ENCODE measurements at regions not wholly inside any gene's neighbourhood (a gene's known extent, or its start where the extent isn't known, plus 50 kb on each side); places are given as distances from the start of the nearest gene placed in this dataset.
"Not testable (repeated sequence)": the region's sequence is repeated elsewhere in the genome, so short reads cannot be mapped to it uniquely, and the experiment has no call there.

DNA sequence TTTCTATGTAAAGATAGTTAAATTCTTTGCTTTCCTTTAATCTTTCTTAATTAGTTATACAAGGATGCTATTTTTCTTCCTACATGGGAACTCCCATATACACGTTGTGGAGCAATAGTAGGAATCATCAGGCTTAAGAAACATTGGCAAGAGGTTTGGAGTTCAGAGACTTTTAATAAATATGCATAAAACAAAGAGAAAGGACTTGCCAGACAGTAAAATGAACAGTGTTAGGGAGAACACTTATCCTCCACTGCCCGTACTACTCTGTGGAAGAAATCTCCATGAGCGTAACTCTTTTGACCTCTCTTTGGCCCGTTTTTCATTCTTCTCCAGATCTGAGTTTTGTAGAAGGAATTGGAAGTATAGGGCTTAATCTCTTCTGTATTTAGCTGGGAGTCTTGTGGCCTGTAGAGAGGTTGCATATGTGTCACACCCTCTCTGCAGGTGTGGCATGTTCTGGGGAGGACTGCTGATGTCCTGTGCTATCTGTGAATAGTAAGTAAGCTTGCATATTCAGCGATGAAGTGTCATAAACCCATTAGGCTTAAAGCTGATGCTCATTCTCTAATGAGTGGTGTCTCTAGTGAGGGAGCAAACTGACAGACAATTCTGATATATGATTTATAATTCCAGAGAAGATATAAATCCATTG is 455.4 kb upstream of the FAR2 start:
- DNase-seq = no peak

GRCh38 chr12:28698553-28698952 is 450.5 kb upstream of the FAR2 start:
- no peak for DNase-seq

- no peak for DNase-seq
Measured at GRCh38 chr12:28699029-28699428, 450.0 kb upstream of the FAR2 start.

- DNase-seq = no peak
Measured at GRCh38 chr12:28700161-28700560, 448.9 kb upstream of the FAR2 start.

DNA sequence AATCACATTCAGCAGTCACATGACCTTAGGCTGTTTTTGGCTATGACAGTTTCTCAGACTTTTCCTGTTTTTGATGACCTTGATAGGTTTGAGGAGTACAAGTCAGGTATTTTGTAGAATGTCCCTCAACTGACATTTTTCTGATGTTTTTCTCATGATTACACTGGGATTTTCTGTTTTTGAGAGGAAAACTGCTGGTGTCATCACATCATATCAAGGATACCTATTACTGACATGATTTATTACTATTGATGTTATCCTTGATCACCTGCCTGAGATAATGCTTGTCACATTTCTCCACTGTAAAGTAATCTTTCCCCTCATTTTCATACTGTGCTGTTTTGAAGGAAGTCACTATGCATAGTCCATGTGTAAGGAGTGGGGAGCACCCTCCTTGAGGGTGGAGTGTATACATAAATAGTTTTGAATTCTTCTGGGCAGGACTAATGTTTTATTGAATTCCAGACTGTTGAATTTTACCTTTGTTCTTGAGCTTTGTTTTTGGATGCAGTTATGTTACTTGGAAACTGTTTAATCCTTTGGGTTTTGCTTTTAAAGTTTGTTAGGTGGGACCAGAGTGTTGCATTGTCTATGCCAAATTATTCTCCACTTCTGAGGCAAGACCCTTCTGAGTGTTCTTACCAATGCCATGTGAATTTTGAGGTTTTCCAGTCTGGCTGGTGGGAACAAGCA is 444.5 kb upstream of the FAR2 start:
- no peak for DNase-seq

- DNase-seq = no peak
Measured at GRCh38 chr12:28708918-28709371, 440.1 kb upstream of the FAR2 start.

- no peak for DNase-seq
Measured at GRCh38 chr12:28709986-28710685, 438.9 kb upstream of the FAR2 start.

GRCh38 chr12:28710882-28711281 is 438.2 kb upstream of the FAR2 start:
- DNase-seq = no peak

DNA sequence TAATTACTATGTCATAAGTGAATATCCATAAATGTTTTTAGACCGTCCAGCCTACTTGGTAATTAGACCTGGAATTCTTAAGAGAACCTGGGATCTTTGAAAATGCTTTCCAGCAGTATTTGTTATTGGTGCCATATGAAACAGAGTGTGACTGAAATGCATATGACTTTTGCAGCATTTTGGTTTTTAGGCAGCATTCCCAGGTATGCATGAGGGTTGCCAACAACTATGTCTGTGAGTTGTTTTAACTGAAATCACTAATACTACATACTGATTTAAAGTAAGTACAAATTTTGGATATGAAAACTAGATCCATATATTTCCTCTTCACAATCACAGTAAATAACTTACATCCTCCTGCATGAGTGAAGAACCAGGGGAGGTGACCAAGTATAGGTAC is 437.7 kb upstream of the FAR2 start:
- DNase-seq = no peak

DNA sequence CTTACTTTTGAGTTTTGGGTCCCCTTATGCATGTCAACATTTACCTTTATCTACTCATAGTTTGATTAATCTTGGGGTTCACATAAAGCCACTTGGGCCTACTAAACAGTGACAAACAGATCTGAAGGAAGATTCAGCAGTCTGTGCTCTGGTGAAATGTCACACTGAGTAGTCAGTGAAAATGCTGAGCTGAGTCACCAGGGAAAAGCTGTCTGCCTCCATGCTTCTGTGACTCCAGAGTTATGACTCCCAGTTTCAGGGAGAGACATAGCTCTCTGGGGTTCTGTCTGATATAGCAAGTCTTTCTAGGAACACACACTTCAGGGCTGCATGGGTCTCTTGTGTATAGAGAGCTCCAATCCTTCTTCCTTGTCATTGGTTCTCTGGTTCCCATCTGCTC is 406.3 kb upstream of the FAR2 start:
- DNase-seq = no peak

GRCh38 chr12:28746734-28747325 is 402.2 kb upstream of the FAR2 start:
- DNase-seq = no peak

DNA sequence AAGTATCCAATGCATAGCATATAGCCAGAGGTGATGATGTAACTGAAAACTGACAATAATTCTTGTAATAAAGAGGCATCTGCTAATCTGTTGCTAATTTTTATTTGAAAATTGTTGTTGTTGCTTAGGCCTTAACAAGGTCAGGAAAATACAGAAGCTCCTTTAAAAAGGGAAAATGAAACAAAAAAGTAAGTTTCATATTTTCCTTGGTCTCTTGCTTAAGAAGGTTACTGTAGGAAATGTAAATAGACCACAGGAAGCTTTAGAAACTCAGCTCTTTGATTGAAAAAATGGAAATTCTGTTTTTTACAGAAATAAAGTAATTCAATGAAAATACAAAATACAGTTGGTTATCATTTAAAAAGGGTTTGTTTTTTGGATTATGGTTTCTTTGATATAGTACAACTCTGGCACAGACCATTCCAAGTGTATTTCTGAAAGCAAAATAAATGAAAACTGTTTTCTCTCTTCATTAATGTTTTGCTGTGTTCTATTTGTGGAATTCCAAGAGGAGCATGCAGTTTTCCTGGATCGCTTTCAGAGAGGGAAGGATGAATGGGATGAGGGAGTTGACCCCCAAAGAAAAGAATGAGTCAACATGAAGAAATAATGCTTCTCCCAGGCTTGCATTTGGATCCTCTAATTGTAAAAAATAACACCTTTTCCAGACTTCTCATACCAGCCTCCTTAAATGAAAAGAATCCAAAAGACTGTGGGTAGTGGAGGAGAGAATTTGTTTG is 398.0 kb upstream of the FAR2 start:
- DNase-seq = no peak

DNA sequence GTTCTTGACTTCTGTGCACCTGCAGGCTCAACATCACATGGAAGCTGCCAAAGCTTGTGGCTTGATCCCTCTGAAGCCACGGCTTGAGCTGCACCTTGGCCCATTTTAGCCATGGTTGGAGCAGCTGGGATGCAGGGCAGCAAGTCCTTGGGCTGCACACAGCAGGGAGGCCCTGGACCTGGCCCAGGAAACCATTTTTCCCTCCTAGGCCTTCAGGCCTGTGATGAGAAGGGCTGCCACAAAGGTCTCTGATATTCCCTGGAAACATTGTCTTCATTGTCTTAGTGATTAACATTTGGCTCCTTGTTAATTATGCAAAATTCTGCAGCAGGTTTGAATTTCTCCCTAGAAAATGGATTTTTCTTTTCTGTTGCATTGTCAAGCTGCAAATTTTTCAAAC is 394.1 kb upstream of the FAR2 start:
- no peak for DNase-seq

DNA sequence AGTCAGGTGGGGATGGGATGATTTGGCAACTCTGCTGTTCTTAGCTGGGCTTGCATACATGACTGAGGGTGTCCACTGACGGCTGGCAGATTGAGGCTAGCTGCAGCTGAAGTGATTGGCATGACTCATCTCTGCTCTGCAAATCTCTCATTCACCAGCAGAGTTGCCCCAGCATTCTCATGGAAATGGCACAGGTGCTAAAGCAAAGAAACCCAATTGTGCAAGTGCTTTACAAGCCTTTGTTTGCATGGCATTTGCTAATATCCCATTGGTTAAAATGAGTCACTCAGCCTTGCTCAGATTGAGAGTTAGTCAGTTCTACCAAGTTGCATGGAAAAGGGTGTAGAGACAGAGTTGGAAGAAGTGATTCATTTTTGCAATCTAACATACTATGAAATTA is 389.7 kb upstream of the FAR2 start:
- no peak for DNase-seq

- not testable (repeated sequence) for DNase-seq
Measured at GRCh38 chr12:28760040-28760903, 388.8 kb upstream of the FAR2 start.

- not testable (repeated sequence) for DNase-seq
Measured at GRCh38 chr12:28761897-28762296, 387.2 kb upstream of the FAR2 start.

GRCh38 chr12:28766398-28766797 is 382.7 kb upstream of the FAR2 start:
- DNase-seq = no peak

- DNase-seq = no peak
Measured at GRCh38 chr12:28767836-28768348, 381.2 kb upstream of the FAR2 start.

GRCh38 chr12:28770322-28770721 is 378.8 kb upstream of the FAR2 start:
- DNase-seq = no peak

DNA sequence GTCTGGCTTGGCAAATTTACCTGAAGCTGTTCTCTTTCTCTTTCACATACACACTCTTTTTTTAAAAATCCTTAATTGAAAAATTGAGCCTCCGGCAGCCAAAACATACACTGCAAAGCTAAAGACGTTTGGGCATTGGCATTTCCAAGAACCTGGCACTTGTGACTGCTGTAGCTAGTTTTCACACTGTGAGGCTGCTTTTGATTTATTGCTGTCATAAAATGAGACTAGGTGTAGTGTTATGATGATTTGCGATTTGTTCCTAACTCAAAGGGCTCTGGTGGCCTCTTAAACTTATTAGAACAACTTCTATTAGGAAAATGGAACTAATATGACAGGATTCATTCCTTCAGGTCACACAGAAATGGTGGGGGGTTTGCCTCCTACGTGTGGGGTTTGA is 377.1 kb upstream of the FAR2 start:
- DNase-seq = no peak

- no peak for DNase-seq
Measured at GRCh38 chr12:28775556-28775955, 373.5 kb upstream of the FAR2 start.

DNA sequence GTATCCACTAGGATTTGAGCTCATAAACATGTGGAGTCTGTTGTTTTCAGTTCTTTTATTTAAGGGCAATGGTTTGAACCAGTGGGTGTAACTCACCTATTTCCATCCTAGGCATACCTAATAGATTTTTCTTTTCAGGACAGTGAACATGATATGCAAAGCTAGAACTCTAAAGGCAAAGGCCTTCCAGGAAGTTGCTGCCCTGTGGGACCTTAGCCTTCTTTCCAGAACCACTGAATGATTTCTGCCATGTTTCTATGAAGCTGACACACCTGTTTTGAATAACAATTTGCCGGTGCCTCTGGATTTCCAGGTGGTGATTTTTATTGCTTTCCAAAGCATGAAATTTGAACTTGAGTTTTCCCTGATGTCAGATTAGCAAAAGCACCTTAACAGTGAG is 372.9 kb upstream of the FAR2 start:
- DNase-seq = no peak
